ENCODE measurements at regions not wholly inside any gene's neighbourhood (a gene's known extent, or its start where the extent isn't known, plus 50 kb on each side); places are given as distances from the start of the nearest gene placed in this dataset.
"Not testable (repeated sequence)": the region's sequence is repeated elsewhere in the genome, so short reads cannot be mapped to it uniquely, and the experiment has no call there.

DNA sequence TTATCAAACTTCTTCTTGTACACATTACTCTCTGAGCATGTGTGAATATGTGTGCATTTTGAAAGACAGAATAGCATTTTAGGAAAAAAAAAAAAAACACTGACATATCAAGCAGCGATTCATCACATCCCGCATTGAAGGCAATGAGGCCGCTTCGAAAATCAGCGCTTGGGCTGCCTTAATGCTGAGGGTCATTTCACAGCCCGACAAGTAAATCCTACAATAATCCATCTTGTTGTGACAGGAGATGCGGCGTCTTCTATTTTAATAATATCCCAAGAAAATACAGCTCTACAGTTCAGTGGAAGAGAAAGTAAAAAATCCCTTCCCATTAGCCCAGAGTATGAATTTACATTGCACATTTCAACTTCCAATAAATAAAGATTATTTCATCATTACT is 389.2 kb upstream of the GRM7 start:
- no peak for DNase-seq

DNA sequence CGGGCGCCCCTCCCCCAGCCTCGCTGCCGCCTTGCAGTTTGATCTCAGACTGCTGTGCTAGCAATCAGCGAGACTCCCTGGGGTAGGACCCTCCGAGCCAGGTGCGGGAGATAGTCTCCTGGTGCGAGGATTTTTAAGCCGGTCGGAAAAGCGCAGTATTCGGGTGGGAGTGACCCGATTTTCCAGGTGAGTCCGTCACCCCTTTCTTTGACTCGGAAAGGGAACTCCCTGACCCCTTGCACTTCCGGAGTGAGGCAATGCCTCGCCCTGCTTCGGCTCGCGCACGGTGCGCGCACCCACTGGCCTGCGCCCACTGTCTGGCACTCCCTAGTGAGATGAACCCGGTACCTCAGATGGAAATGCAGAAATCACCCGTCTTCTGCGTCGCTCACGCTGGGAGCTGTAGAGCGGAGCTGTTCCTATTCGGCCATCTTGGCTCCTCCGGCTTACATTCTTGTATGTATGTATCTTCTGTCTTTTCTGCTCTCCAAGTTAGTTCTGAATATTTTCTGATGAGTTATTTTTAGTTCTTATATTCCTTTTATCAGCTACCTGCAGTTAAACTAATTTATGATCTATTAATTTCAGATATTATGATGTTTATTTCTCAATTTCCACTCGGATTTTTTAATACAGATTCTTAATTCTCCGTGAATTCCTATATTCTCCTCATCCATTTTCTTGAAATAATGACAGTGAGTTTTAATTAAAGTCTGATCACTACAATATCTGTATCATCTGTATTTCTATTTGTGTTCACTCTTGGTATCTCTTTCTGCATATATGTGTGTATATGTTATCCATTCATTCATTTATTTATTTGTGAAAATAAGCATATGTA is 370.2 kb upstream of the GRM7 start:
- DNase-seq, result not testable (repeated sequence)

DNA sequence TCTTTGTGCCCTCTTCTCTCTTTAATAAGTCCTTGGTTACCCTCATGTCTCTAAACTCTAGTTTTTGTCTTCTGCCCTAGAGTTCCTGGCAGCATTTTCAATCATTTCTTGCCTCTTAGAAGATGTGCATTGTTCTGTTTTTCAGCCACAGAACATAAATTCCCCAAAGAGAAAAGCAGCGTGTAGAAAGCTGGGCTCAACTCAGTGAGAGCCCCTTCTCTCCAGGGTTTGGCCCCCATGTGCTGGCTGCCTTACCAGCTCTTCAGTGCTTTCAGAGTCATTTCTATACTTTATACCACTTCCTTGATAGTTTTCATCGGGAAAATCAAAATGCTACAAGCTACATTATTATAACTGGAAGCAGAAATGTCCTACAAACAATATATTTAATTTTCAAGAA is 369.1 kb upstream of the GRM7 start:
- DNase-seq, result no peak

DNA sequence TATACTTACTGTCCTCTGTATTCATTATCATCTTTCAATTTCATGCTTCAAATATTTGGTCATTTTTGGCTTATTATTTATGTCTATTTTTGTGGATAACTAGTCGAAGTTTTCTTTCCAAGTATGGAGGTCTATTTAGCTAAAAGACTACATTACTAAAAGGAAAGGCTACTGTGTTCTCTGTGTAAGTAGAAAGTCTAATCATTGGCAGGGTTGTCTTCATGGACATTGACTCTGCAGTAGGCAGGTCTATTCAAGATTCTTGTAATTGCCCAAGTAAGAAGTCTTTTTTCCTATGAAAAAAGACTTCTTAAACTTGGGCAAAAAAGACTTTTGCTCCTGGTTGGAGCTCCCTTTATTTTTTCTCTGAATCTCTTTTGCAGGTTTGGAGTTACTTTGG is 368.6 kb upstream of the GRM7 start:
- no peak for DNase-seq

DNA sequence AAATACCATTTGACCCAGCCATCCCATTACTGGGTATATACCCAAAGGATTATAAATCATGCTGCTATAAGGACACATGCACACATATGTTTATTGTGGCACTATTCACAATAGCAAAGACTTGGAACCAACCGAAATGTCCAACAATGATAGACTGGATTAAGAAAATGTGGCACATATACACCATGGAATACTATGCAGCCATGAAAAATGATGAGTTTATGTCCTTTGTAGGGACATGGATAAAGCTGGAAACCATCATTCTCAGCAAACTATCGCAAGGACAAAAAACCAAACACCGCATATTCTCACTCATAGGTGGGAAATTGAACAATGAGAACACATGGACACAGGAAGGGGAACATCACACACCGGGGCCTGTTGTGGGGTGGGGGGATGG is 362.0 kb upstream of the GRM7 start:
- DNase-seq, result not testable (repeated sequence)

DNA sequence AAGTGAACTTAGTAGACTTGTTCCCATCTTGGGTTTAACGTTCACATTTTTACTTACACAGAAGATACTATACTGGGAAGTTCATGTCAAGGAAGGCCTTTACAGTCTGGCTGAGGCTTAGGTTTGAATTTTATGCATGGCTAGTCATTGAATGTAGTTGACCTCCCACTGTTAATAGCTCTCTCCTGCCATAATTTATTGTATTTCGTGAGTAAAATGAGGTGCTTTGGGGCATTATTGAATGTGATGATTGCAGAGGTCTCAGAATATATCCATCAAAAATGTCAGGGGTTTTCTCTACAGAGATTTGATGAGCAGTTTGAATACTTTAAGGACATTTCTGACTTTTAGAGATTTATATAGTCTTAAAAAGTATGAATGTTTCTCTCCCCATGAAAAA is 356.6 kb upstream of the GRM7 start:
- no peak for DNase-seq

DNA sequence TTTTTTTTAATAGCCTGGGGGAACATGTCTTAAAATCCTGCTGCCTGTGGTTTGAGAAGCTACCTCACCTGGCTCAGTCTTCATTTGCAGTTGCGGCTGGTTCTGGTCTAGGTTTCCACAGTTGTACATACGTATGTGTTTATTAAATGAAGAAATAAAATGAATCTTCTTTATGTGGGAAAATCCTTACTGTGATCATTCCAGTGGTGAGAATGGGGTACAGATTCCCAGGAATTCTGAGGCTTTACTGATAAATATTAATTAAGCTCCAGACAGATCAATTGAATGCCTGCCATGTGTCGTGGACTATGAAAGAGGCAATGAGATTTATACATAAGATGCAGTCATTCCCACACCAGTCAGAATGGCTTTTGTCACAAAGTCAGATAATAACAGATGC is 356.1 kb upstream of the GRM7 start:
- DNase-seq, result no peak

DNA sequence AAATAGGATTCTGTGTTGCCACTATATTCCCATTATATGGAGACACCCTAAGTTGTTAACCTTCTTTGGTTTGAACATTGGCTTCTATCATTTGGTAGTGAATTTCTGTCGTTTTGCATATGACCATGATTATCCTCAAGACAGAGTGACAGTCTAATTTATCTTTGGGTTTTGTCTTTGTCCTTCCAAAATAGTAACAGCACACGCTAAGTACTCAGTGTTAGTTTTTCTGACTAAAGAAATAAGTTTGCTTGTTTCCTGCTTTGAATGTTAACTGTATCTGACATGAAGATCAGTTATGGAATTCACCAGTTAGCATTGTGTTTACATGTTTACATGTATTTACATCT is 352.5 kb upstream of the GRM7 start:
- no peak for DNase-seq

DNA sequence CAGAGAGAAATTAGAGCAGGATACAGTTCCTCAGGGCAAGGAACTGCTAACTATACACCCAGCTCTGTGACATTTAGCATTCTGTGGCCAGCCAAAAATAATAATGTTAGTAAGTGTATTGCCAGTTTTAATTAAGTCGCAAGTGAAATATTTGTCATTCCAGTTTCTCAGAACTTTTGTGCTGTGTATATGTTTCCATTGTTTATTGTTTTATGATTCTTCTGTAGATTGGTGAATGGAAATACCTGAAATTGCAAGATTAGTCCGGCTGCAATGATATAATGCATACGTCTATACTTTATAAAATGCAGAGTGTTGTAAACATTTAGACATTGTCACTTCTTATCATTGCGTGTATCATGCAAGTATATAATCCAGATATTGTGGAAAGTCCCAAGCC is 351.3 kb upstream of the GRM7 start:
- DNase-seq, result no peak

DNA sequence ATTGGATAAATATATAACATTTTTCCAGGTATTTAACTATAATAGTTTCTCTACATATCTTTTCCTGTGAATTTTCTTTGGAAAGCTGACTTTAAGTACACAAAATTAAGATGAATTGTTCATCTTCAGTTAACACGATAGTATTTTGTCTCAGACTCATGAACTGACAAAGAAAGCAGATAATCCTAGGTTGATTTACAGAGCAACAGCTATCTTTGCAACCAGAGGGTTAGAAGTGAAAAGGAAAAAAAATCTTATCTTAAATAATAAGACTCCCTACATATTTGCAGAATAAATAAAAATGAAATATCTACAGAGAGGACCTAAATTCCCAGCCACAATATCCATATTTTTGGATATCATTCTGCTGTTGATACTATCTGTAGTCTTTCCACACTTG is 350.2 kb upstream of the GRM7 start:
- no peak for DNase-seq

DNA sequence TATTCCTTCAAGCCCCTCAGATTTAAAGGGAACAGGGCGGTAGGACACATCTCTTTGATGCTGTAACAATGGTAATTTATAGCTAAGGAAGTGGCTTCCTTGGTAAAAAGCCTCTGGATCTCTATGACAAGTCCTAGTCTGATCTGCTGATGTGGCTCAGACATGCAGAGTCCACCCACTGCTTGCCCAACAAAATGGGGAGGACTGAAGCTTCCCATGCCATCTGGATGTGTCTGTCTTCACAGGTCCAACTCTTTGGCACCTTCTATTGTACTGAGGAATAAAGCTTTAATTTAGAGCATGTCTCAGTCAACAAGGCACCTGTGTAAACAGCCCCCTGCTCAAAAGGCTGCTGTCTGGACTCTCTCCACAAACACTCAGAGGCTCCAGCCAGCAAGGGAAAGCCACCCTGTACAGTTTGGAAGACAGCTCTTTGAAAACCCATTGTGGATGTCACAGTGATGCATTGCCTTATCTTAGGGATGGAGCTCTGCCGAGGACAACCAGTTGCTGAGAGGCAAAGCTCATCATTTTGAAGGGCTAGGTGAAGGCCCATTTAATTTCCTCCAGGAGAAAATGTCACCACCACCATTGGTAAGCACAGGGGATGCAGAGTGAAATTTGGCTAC is 348.6 kb upstream of the GRM7 start:
- DNase-seq, result no peak

DNA sequence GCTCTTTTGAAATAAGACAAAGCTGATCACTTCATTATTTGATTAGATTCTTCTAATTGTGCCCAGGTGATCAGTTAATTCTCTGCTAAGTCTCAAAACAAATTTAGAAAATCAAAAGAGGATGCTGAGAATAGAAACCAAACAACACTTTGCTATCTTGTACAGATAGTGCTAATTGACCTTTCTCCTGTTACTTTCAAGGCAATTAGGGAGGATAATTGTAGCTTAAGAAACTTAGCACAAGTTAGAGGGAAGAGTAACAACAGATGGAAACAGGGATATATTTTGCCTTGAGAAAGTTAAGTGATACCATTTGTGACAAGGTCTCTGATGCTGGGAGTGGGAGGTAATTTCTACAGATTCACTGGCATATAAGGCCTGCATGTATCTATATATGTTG is 344.8 kb upstream of the GRM7 start:
- no peak for DNase-seq

DNA sequence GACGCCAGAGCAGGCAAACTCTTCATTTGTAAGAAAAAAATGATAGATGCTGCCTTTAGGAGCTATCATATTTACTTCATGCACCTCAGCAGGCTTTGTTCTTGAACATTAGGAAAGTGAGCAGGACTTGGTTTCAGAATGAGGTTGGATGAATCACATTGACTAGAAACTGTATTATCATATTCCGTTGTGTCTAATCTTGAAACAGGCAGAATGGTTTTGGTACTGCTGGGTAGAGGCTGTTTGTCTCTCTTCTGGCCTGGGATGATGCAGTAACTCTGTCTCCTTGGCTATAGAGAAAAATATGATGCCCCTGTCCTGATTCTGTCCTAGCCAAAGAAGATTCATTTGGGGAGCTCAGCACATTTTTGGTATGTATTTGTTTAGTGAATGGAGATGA is 344.2 kb upstream of the GRM7 start:
- DNase-seq, result no peak

DNA sequence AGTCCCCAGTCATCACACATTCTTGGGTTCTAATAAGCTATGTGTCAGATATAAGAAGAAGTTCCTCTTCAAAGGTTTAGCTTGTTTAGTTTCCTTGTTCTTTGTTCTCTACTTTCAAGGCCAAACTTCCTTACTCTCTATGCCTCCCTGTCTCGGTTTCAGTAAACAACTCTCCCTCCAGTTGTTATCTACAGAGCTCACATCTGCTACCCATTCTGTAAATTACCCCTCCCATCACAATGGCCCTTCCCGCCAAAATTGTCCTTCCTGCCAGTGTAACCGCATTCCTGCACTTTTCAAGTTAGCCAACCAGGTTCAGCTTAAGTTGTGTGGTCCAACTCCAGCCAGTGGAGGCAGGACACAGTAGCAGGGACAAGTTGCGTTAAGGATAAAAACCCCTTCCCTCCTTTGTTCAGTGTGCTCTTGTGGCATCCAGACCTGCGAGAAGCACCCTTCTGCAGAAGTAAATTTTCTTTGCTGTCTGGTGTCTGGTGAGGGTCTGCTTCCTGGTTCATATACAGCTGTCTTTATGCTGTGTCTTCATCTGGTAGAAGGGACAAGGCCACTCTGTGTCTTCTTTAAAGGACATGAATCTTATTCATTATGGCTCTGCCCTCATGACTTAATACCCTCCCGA is 342.1 kb upstream of the GRM7 start:
- DNase-seq, result no peak

DNA sequence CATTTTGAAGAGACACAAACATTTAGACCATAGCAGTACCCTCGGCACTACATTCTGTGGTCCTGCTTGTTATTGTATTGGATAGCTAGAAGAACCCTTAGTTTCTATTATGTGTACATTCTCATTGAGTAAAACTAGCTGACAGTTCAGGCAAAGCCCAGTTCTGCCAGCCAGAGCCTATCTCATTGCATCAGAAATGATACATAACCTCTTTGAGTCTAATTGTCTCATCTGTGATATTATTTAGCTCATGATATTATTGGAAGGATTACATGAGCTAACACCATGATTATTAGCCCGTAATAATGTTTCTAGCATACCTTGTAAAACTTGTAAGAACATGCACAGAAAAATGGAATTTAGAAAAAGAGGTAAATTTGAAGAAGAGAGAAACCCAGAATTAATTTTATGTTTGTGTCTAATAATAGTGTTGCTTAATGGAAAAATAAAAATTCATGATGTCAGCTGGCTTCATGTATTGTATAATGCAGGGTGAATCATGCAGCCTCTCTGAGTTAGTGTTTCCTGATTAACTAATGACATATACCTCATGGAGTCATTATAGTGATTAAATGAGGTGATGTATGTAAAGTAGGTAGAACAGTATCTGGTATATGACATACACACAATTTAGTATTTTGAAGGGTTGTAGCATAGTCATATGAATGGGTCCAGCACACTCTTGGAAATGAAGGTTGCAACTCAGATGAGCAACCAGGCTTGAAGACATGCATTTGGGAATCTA is 339.4 kb upstream of the GRM7 start:
- DNase-seq, result no peak

DNA sequence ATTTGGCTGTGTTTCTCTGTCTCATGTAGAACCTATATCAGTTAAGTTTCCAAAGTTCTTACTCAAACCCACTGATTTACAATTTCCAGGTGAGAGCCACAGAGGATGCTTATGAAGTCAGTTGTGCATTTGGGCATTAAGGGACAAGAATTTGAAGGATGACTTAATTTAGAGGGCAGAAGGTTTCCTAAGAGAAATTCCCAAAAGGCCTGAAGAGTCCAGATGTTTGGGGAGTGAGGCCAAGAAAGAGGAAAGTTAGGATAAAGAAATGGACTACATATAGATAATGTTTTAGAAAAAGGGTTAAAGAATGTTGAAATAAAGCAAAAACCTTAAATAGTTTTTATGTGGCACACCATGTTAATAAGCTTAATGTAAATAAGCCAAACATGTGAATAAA is 338.7 kb upstream of the GRM7 start:
- DNase-seq, result no peak

DNA sequence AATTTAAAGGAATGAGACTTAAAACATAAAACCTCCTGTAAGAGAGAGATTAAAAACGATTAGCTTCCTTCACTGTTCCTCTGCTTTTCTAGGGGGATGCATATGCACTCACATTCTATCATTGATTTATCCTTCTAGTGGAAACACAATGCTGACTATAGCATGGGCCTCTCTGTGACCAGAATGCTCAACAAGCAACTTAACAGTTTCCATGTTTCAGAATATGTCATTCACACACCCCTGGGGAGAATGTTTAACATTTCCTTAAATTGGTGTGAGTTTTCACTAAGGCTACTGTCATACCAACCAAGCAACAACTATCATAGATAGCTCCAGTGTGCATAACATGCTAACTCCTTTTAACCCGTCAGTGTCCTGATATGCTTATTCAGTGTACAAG is 337.9 kb upstream of the GRM7 start:
- no peak for DNase-seq

DNA sequence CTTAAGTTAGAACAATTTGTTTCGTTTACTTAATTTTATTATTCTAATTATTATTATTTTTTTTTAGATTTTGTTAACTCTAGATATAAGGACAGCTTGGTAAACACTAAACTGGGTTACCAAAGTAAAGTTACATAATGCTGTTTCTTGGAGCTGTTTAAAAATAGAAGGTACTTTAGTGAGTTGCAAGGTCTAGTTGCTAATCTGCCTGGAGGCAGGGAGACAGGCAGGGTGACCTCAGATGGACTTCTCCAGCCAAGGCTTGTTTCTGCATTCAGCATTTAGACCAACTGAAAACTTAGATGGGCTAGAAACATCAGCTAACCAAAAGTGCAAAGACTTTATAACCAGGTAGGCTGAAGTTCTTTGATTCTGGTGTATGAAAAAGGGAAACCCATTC is 336.4 kb upstream of the GRM7 start:
- no peak for DNase-seq

DNA sequence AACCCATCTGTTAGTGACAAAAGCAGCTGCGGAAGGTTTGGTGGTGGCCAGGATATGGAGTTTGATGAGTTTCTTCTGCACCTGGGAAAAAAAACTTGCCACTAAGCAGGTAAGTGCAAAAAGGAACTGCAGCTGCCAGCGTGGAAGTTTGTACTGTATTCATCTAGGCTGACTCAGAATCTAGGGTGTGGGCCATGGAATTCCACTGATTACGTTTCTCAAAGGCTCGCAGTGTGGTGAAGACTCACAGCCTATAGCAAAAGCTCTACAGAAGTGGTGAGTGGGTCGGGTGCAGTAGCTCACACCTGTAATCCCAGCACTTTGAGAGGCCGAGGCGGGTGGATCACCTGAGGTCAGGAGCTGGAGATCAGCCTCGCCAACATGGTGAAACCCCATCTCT is 334.6 kb upstream of the GRM7 start:
- DNase-seq, result no peak

DNA sequence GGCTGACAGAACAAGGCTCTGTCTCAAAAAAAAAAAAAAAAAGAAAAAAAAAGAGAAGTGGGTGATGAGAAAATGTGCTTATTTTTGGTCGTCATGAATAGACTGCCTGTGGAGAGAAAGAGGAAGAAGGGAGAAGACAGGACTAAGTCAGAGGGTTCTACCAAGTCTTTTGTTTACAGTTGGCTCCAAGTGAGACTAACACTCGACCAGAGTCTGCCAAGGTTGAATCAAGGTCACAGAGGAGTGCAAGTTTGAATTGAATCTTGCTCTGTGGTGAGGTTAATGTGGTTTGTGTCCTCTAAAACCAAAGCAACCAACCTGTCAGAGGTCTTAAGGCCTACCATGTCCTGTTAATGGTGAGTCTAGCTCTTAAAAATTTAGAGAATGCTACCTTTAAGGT is 334.1 kb upstream of the GRM7 start:
- no peak for DNase-seq

DNA sequence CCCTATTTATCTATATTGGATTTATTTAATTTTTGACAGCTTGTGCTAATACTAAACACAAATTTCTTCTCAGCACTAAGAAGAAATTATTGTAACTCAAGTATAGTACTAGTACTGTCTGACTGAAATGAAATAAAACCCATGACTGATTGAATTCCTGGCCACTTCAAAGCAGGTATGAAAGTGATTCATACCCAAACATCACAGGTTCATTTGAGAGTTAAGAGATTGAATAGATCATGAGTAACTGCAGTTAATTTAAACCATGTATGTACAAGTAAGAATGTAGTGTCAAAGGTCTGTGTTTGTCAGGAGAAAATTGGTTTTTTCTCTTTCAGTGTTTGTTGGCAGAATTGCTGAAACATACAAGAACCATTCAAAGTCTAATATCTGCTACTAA is 332.0 kb upstream of the GRM7 start:
- DNase-seq, result no peak

DNA sequence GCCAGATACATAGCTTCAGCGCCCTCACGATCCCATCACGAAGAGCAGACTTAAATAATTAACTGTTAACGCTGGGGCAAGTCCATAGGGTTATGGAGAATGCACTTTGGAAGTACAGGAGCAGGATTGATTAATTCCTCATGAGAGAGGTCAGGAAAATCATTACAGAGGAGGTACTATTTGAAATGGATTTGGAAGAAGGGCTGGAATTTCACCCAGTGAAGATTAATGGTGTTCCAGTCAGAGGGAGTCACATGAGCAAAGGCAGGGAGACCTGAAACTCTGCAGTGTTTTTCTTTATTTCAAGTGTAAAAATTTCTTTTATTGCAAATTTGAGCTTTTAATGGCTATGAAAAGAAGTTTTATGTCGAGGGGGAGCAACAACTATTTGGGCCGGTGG is 329.8 kb upstream of the GRM7 start:
- no peak for DNase-seq

DNA sequence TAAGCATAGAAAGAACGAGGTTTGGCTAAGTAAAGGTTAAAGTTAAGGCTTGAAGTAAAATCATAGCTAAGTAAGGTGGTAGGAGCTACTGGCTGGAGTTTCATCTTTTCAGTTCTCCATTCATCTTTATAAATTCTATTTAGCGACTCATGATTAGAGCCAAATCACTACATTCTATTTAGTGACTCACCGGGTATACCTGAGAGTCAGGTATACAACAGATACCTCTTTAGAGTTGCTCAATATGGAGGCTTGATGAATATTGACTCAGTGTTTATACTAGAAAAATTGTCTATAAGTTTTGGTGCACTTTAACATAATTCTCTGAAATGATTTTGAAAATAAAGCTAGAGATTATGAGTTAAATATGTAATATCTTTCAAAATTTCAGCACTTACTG is 328.8 kb upstream of the GRM7 start:
- DNase-seq, result no peak

DNA sequence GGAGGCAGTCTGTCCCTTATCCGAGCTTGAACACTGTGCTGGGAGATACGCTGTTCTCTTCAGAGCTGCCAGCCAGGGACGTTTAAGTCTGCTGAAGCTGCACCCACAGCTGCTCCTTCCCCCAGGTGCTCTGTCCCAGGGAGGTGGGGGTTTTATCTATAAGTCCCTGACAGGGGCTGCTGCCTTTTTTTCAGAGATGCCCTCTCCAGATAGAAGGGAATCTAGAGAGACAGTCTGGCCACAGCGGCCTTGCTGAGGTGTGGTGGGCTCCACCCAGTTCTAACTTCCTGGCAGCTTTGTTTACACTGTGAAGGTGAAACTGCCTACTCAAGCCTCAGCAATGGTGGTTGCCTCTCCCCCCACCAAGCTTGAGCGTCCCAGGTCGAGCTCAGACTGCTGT is 319.9 kb upstream of the GRM7 start:
- DNase-seq, result no peak

All from stimulated activated CD4-positive, alpha-beta T cell treated with anti-CD3 and anti-CD28 coated beads, Interleukin-1b, Interleukin-23, amount 100 ng/mL, for 48 hours (primary cell).